MM.1S (cell line): ENCODE measurements at regions not wholly inside any gene's neighbourhood (a gene's known extent, or its start where the extent isn't known, plus 50 kb on each side); places are given as distances from the start of the nearest gene placed in this dataset.

Experiments used
- DNase-seq: peaks from one replicate; pipeline ENCODE4 v3.0.0-alpha.2; 2015
- H2AFZ ChIP-seq: fragments of 300-600 bp; sonication (generic); 2 replicates; pipeline ENCODE4 v1.6.0; 2016; ENCODE audit warnings: antibody characterized with exemption, low read length
- H3F3A ChIP-seq: fragments of 300-600 bp; sonication (generic); 2 replicates; pipeline ENCODE4 v1.6.1; 2016; ENCODE audit warnings: mild to moderate bottlenecking, antibody characterized with exemption, low read length, moderate library complexity, mixed read lengths; ENCODE audit not compliant: insufficient read depth
- H3K27ac ChIP-seq: fragments of 300-600 bp; sonication (generic); 2 replicates; pipeline ENCODE4 v1.5.1; 2016; ENCODE audit warnings: mild to moderate bottlenecking, low read length
- H3K27me3 ChIP-seq: fragments of 300-600 bp; sonication (generic); replicated peaks from 2 replicates; pipeline ENCODE4 v1.6.0; 2016; ENCODE audit warnings: low read length; ENCODE audit not compliant: insufficient read depth
- H3K36me3 ChIP-seq: fragments of 300-600 bp; sonication (generic); replicated peaks from 2 replicates; pipeline ENCODE4 v1.6.1; 2016; ENCODE audit warnings: mild to moderate bottlenecking, low read length, mixed read lengths; ENCODE audit not compliant: insufficient read depth
- H3K4me1 ChIP-seq: fragments of 300-600 bp; sonication (generic); 2 replicates; pipeline ENCODE4 v1.6.1; 2016; ENCODE audit warnings: low read length, mixed read lengths
- H3K4me2 ChIP-seq: fragments of 300-600 bp; sonication (generic); 2 replicates; pipeline ENCODE4 v1.6.0; 2016; ENCODE audit warnings: low read depth, low read length
- H3K4me3 ChIP-seq: fragments of 300-600 bp; sonication (generic); 2 replicates; pipeline ENCODE4 v1.5.1; 2016; ENCODE audit warnings: low read length, mixed read lengths
- H3K79me2 ChIP-seq: fragments of 300-600 bp; sonication (generic); 2 replicates; pipeline ENCODE4 v1.6.1; 2016; ENCODE audit warnings: mixed run types, low read length, mixed read lengths
- H3K9ac ChIP-seq: fragments of 300-600 bp; sonication (generic); 2 replicates; pipeline ENCODE4 v1.6.1; 2016; ENCODE audit warnings: low read length, mixed read lengths
- H3K9me2 ChIP-seq: fragments of 300-600 bp; sonication (generic); replicated peaks from 2 replicates; pipeline ENCODE4 v1.6.1; 2016; ENCODE audit warnings: mild to moderate bottlenecking, low read length, mixed read lengths; ENCODE audit not compliant: insufficient read depth
- H3K9me3 ChIP-seq: fragments of 300-600 bp; sonication (generic); replicated peaks from 2 replicates; pipeline ENCODE4 v1.6.1; 2016; ENCODE audit warnings: mild to moderate bottlenecking, low read length, mixed read lengths; ENCODE audit not compliant: insufficient read depth
- H4K20me1 ChIP-seq: fragments of 300-600 bp; sonication (generic); 2 replicates; pipeline ENCODE4 v1.6.1; 2016; ENCODE audit warnings: mild to moderate bottlenecking, low read length, moderate library complexity, mixed read lengths; ENCODE audit not compliant: insufficient read depth
- EZH2 ChIP-seq: fragments of 300-600 bp; sonication (generic); optimal IDR thresholded peaks from 2 replicates; pipeline ENCODE3; 2017; ENCODE audit warnings: low read depth, mild to moderate bottlenecking, antibody characterized with exemption, low read length, mixed read lengths
- EZH2phosphoT487 ChIP-seq: fragments of 300-600 bp; sonication (generic); IDR thresholded peaks from 2 replicates; pipeline ENCODE4 v1.6.1; 2018; ENCODE audit warnings: antibody characterized with exemption, low read length
- TF ChIP-seq, protein P1 (sequence below): fragments of 300-600 bp; sonication (generic); IDR thresholded peaks from 2 replicates; pipeline ENCODE4 v1.5.1; 2016; ENCODE audit warnings: antibody characterized with exemption, low read length, mixed read lengths

DNA sequence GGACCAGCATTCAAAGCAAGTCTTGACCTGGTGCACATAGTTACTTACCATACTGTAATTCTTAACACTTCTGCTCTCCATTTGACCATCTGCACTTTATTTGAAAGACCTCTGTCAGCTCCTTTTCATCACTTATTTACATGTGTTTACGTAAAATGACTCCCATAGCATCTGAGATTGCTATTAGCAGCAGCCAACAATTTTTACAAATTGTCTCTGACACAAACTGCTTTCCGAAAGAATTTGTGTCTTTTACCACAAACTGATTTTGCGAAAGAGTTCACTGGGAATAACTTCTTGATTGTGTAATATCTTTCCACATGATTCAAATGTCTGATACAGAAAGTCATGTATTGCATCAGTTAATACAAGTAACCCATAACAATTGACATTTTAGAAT is 144.1 kb upstream of the PEX5L start:
- TF ChIP-seq EZH2 (no peak), EZH2phosphoT487 (no peak)
- TF ChIP-seq, protein P1, sequence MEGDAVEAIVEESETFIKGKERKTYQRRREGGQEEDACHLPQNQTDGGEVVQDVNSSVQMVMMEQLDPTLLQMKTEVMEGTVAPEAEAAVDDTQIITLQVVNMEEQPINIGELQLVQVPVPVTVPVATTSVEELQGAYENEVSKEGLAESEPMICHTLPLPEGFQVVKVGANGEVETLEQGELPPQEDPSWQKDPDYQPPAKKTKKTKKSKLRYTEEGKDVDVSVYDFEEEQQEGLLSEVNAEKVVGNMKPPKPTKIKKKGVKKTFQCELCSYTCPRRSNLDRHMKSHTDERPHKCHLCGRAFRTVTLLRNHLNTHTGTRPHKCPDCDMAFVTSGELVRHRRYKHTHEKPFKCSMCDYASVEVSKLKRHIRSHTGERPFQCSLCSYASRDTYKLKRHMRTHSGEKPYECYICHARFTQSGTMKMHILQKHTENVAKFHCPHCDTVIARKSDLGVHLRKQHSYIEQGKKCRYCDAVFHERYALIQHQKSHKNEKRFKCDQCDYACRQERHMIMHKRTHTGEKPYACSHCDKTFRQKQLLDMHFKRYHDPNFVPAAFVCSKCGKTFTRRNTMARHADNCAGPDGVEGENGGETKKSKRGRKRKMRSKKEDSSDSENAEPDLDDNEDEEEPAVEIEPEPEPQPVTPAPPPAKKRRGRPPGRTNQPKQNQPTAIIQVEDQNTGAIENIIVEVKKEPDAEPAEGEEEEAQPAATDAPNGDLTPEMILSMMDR, result no peak
- H3K27me3 ChIP-seq, result no peaks in the 10 kb centered on the region
- no peak overlapping the region for H3K4me3 ChIP-seq
- no peak overlapping the region for H2AFZ ChIP-seq
- DNase-seq, result no peak
- H3F3A ChIP-seq, result no peaks in the 10 kb centered on the region
- H3K79me2 ChIP-seq, result no peaks in the 10 kb centered on the region
- no peaks in the 10 kb centered on the region for H3K9me3 ChIP-seq
- H3K4me2 ChIP-seq, result no peak overlapping the region
- H3K9ac ChIP-seq, result no peak overlapping the region
- no peaks in the 10 kb centered on the region for H3K4me1 ChIP-seq
- H3K9me2 ChIP-seq, result no peaks in the 10 kb centered on the region
- no peak overlapping the region for H3K27ac ChIP-seq
- H3K36me3 ChIP-seq, result no peaks in the 10 kb centered on the region
- H4K20me1 ChIP-seq, result no peaks in the 10 kb centered on the region

DNA sequence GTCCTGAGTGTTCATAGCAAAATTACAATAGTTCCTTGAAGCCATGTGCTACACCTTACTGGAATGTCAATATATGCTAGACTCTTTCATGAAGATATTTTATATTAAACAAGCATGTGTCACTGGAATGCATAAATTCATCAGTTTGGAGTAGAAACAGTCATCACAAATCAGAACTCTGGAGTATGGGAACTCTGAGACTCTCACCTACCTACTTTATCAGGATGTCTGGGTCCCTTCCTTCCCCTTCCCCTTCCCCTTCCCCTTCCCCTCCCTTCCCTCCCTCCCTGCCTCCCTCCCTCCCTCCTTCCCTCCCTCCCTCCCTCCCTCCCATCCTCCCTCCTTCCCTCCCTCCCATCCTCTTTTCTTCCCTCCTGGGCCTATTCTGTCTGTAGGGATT is 144.7 kb upstream of the PEX5L start:
- H3K9me3 ChIP-seq, result no peaks in the 10 kb centered on the region
- TF ChIP-seq EZH2phosphoT487, result no peak
- TF ChIP-seq, protein P1, result no peak
- no peak for TF ChIP-seq EZH2
- no peaks in the 10 kb centered on the region for H3K36me3 ChIP-seq

DNA sequence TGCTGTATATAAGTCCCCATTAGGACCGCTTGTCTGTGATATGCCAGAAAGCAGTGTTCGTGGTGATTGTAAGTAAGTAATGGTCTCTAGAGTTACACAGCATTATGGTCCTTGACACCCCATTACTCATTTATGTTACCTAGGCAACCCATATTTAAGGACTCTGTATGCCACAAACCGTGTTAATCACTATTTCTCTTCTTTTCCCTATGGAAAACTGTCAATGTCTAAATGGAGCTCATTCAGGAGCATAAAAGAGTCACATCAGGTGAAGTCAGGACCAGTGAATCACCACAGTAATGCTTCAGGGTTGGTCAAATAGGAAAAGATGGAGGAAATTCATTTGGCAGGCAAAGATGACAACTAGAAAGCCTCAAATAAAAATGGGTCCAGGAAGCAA is 146.6 kb upstream of the PEX5L start:
- no peak overlapping the region for H3K9ac ChIP-seq
- no peaks in the 10 kb centered on the region for H3K4me1 ChIP-seq
- no peaks in the 10 kb centered on the region for H3K9me2 ChIP-seq
- no peak overlapping the region for H2AFZ ChIP-seq
- H3K36me3 ChIP-seq, result no peaks in the 10 kb centered on the region
- no peaks in the 10 kb centered on the region for H4K20me1 ChIP-seq
- no peaks in the 10 kb centered on the region for H3F3A ChIP-seq
- H3K79me2 ChIP-seq, result no peaks in the 10 kb centered on the region
- no peak overlapping the region for H3K4me3 ChIP-seq
- no peak overlapping the region for H3K4me2 ChIP-seq
- no peaks in the 10 kb centered on the region for H3K9me3 ChIP-seq
- H3K27ac ChIP-seq, result no peak overlapping the region
- TF ChIP-seq EZH2phosphoT487, result no peak
- TF ChIP-seq EZH2, result no peak
- TF ChIP-seq, protein P1, result no peak
- no peak for DNase-seq
- no peaks in the 10 kb centered on the region for H3K27me3 ChIP-seq

More for the DNA sequence above, 144.7 kb upstream of the PEX5L start:
- Histone ChIP-seq H3K79me2 (no peaks in the 10 kb centered on the region), H3K9ac (no peak overlapping the region), H3K9me2 (no peaks in the 10 kb centered on the region), H3K4me3 (no peak overlapping the region), H3K27ac (no peak overlapping the region), H4K20me1 (no peaks in the 10 kb centered on the region), H2AFZ (no peak overlapping the region), H3F3A (no peaks in the 10 kb centered on the region), H3K27me3 (no peaks in the 10 kb centered on the region), H3K4me1 (no peaks in the 10 kb centered on the region), H3K4me2 (no peak overlapping the region)
- DNase-seq, result no peak
